Thyroid gland (tissue), 4 donors: ENCODE measurements at regions not wholly inside any gene's neighbourhood (a gene's known extent, or its start where the extent isn't known, plus 50 kb on each side); places are given as distances from the start of the nearest gene placed in this dataset.

ENCODE experiments used
- DNase-seq, 2 donors: peaks; one replicate each; pipeline ENCODE4 v3.0.0-alpha.2; 2019
- H3K27ac ChIP-seq, 3 donors: fragments of 200-600 bp; sonication (generic); 1 replicate in 2 of 3; 2 replicates in 1 of 3; pipeline ENCODE4 v1.5.1; 2016 to 2019; ENCODE audit warnings: mild to moderate bottlenecking in 1 of 3, moderate library complexity in 1 of 3
- H3K27me3 ChIP-seq: fragments of 200-600 bp; sonication (generic); one replicate; pipeline ENCODE4 v1.5.1; 2019
- H3K36me3 ChIP-seq, 2 donors: fragments of 200-600 bp; sonication (generic); one replicate each; pipeline ENCODE4 v1.5.1; 2016 to 2019
- H3K4me1 ChIP-seq, 2 donors: fragments of 200-600 bp; sonication (generic); one replicate each; pipeline ENCODE4 v1.5.1; 2017 to 2019
- H3K4me3 ChIP-seq, 3 donors: fragments of 200-600 bp; sonication (generic); replicated peaks in 1 of 3; 1 replicate in 2 of 3; 2 replicates in 1 of 3; pipeline ENCODE4 v1.5.1; 2016; ENCODE audit warnings: mild to moderate bottlenecking in 1 of 3
- H3K9me3 ChIP-seq: fragments of 200-600 bp; sonication (generic); one replicate; pipeline ENCODE4 v1.5.1; 2017
- POLR2A ChIP-seq, 2 donors: fragments of 450-650 bp; IDR thresholded peaks; one replicate each; pipeline ENCODE4 v1.6.1; 2017; ENCODE audit warnings: antibody characterized with exemption in 2 of 2, mild to moderate bottlenecking in 2 of 2, moderate library complexity in 1 of 2
- WGBS, 2 donors: methylation state at CpG; one replicate each; pipeline ENCODE4 v1.1.5; 2017; 5-methylcytosine and 5-hydroxymethylcytosine counted together
- intact Hi-C: fragments of 100-400 bp; cut with DNase I; formaldehyde crosslinking; loops from one replicate; pipeline ENCODE4 v1.15.1; 2023
- TF ChIP-seq, protein P1 (sequence below), 6 experiments: fragments of 200-600 bp in 3 of 6; fragments of 450-650 bp in 3 of 6; sonication (generic) in 3 of 6; IDR thresholded peaks; one replicate each; pipeline ENCODE4 v1.5.1; 2016 to 2019; ENCODE audit warnings: antibody characterized with exemption in 6 of 6, mild to moderate bottlenecking in 2 of 6, inconsistent platforms in 1 of 6, moderate library complexity in 1 of 6

DNA sequence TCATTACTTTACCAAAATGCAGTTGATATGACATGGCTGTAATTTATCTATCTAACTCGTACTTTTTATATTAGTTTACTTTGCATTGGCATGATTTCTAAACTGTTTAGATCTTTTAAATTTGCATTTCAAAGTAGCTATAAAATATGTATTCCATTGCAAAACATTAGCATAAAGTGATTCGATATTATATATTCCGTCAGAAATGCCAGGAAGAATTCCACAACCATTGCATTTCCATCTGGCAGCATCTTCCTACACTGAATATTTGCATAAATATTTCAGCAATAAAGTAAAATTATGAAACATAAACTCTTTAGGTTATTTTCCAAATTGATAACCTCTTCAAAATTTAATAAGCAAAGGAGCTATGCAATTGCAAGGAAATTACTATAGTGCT lies 546.6 kb downstream of the MFSD1 start:
- no peaks in the 10 kb centered on the region for H3K36me3 ChIP-seq
- TF ChIP-seq, protein P1, sequence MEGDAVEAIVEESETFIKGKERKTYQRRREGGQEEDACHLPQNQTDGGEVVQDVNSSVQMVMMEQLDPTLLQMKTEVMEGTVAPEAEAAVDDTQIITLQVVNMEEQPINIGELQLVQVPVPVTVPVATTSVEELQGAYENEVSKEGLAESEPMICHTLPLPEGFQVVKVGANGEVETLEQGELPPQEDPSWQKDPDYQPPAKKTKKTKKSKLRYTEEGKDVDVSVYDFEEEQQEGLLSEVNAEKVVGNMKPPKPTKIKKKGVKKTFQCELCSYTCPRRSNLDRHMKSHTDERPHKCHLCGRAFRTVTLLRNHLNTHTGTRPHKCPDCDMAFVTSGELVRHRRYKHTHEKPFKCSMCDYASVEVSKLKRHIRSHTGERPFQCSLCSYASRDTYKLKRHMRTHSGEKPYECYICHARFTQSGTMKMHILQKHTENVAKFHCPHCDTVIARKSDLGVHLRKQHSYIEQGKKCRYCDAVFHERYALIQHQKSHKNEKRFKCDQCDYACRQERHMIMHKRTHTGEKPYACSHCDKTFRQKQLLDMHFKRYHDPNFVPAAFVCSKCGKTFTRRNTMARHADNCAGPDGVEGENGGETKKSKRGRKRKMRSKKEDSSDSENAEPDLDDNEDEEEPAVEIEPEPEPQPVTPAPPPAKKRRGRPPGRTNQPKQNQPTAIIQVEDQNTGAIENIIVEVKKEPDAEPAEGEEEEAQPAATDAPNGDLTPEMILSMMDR (IDR thresholded peaks at IDR 0.05) = no peak
- no peak for TF ChIP-seq POLR2A (IDR thresholded peaks at IDR 0.05)
- no peaks in the 10 kb centered on the region for H3K27me3 ChIP-seq
- H3K4me3 ChIP-seq = no peak overlapping the region
- DNase-seq = no peak
- H3K9me3 ChIP-seq = no peaks in the 10 kb centered on the region
- intact Hi-C loops = no loop called here
- no peak overlapping the region for H3K27ac ChIP-seq
- H3K4me1 ChIP-seq = no peaks in the 10 kb centered on the region
- WGBS, 2 donors = 84 to 88% methylated on average over 3 of the region's 3 CpGs

GRCh38 chr3:159356606-159357005 lies 554.8 kb downstream of the MFSD1 start:
- Histone ChIP-seq H3K4me1 (no peaks in the 10 kb centered on the region), H3K36me3 (no peaks in the 10 kb centered on the region), H3K4me3 (no peak overlapping the region), H3K9me3 (no peaks in the 10 kb centered on the region), H3K27me3 (no peaks in the 10 kb centered on the region), H3K27ac (no peak overlapping the region)
- intact Hi-C loops = no loop called here
- DNase-seq = no peak
- WGBS, 2 donors = 62 to 81% methylated on average over 1 of the region's 1 CpG
- TF ChIP-seq, protein P1 (IDR thresholded peaks at IDR 0.05) = no peak
- no peak for TF ChIP-seq POLR2A (IDR thresholded peaks at IDR 0.05)

GRCh38 chr3:159364511-159364910 lies 562.7 kb downstream of the MFSD1 start:
- H3K4me3 ChIP-seq = no peak overlapping the region
- DNase-seq = no peak
- no peak overlapping the region for H3K27ac ChIP-seq
- WGBS, 2 donors = 67 to 75% methylated on average over 1 of the region's 1 CpG
- no peaks in the 10 kb centered on the region for H3K4me1 ChIP-seq
- H3K27me3 ChIP-seq = no peaks in the 10 kb centered on the region
- no peaks in the 10 kb centered on the region for H3K36me3 ChIP-seq
- no peaks in the 10 kb centered on the region for H3K9me3 ChIP-seq
- TF ChIP-seq, protein P1 (IDR thresholded peaks at IDR 0.05) = no peak
- no peak for TF ChIP-seq POLR2A (IDR thresholded peaks at IDR 0.05)
- intact Hi-C loops = no loop called here

DNA sequence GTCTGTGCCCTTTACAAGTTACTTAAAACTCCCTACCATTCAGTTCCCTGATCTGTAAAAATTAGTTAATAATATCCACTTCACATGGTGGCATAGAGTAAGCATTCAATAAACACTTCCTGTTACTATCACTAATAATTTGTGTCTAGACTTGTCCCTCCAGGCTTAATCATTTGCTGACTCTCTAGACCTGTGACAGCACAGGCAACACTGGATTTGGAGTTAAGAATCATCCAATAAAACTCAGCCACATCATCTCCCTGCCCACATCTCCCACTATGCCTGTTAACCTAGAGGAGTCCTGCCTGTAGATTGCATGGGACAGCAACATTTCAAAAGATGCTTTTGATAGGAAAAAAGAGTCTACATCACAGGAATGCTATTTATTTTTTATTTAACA lies 564.6 kb downstream of the MFSD1 start:
- DNase-seq = no peak
- Histone ChIP-seq H3K4me3 (no peak overlapping the region), H3K36me3 (no peaks in the 10 kb centered on the region), H3K27ac (no peak overlapping the region), H3K4me1 (no peaks in the 10 kb centered on the region), H3K27me3 (no peaks in the 10 kb centered on the region), H3K9me3 (no peaks in the 10 kb centered on the region)
- intact Hi-C loops = no loop called here
- TF ChIP-seq POLR2A (IDR thresholded peaks at IDR 0.05) = no peak
- TF ChIP-seq, protein P1 (IDR thresholded peaks at IDR 0.05) = no peak

DNA sequence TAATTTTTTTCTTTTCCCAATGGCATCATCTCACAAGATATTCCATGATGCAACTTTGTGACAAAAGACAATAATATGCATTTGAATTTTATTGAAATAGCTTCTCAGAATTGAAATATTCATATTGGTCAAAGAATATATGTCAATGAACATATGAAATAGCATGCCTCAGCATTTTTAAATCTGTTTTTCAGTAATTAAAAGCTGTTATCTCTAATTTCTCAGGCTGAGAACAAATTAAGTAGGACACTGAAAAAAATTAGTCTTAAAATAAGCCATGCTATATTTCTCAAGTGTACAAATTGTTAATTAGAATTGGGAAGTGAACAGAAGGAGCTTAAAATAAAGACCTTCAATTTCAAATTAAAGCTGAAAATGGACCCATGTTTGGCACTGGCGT lies 570.1 kb downstream of the MFSD1 start:
- Histone ChIP-seq H3K27me3 (no peaks in the 10 kb centered on the region), H3K4me3 (no peak overlapping the region), H3K36me3 (no peaks in the 10 kb centered on the region), H3K9me3 (no peaks in the 10 kb centered on the region), H3K27ac (no peak overlapping the region), H3K4me1 (no peaks in the 10 kb centered on the region)
- no peak for DNase-seq
- intact Hi-C loops = no loop called here
- no peak for TF ChIP-seq POLR2A (IDR thresholded peaks at IDR 0.05)
- TF ChIP-seq, protein P1 (IDR thresholded peaks at IDR 0.05) = no peak
- 90% methylated on average over 1 of the region's 1 CpG for WGBS, 2 donors
